Activated T-helper 2 cell treated with anti-CD3 and anti-CD28 coated beads, Interferon-gamma antibody, Interleukin-2, Interleukin-4, amounts not matched to agents 10 μg/mL and 5 μg/mL and 100 μg/mL, durations not matched to agents 14 hours and 24 hours and 36 hours (primary cell): ENCODE measurements at regions not wholly inside any gene's neighbourhood (a gene's known extent, or its start where the extent isn't known, plus 50 kb on each side); places are given as distances from the start of the nearest gene placed in this dataset.

ENCODE experiments used
- DNase-seq: peaks from one replicate; pipeline ENCODE4 v3.0.0; 2021; ENCODE audit warnings: low spot score
- H3K27ac Mint-ChIP-seq: one replicate; pipeline ENCODE4 v1.8.0; 2021; ENCODE audit warnings: mixed read lengths
- H3K27me3 Mint-ChIP-seq: one replicate; pipeline ENCODE4 v1.8.0; 2021; ENCODE audit warnings: low read depth, mixed read lengths
- H3K36me3 Mint-ChIP-seq: one replicate; pipeline ENCODE4 v1.8.0; 2021; ENCODE audit warnings: low read depth, mixed read lengths
- H3K4me1 Mint-ChIP-seq: one replicate; pipeline ENCODE4 v1.8.0; 2021; ENCODE audit warnings: low read depth, mixed read lengths
- H3K4me3 Mint-ChIP-seq: one replicate; pipeline ENCODE4 v1.8.0; 2021; ENCODE audit warnings: low read depth, mild to moderate bottlenecking, moderate library complexity, mixed read lengths
- H3K9me3 Mint-ChIP-seq: one replicate; pipeline ENCODE4 v1.8.0; 2021; ENCODE audit warnings: mixed read lengths
- intact Hi-C: fragments of 100-400 bp; cut with micrococcal nuclease; formaldehyde crosslinking; loops from one replicate; pipeline ENCODE4 v1.15.1; 2023

DNA sequence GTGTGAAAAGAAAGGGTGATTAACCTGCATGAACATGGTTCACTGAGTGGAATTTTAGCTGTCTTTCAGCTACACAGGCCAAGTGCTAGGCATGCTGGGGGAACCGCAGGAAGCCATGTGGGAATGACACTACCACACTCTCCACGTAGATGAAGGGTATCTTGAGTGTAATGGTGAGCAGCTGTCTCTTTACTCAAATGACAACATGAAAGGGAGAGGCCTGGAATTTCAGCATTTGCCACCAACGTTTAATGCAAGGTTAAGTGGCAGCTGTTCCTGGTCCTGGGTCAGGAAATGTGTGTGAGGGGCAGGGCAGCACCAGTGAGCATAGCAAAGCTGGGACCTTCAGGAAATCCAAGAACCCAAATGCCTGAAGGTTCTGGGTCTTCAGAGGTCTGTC lies 588.4 kb downstream of the SLC4A3 start:
- DNase-seq, result no peak
- Mint-ChIP-seq H3K27me3 (no peaks in the 10 kb centered on the region), H3K27ac (no peak overlapping the region), H3K9me3 (no peaks in the 10 kb centered on the region), H3K4me1 (no peaks in the 10 kb centered on the region), H3K36me3 (no peaks in the 10 kb centered on the region), H3K4me3 (no peak overlapping the region)
- intact Hi-C loops, result no loop called here

DNA sequence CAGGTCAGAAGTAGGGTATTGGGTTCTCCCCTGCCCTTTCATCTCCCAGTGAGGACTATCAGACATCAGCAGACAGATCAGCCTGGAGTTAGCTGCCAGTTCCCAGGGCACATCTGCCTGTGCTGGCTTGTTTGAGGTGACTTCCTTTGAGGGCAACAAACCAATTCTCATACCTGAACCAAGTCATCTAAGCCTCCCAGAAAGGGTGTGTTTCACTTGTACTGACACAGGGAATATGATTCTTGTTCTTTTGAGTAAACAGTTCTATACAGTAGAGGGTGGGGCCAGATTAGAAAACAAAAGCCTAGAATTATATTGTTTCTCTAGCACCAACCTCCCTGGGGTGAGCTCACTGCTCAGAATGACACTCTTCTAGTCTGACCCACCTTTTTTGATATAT lies 591.9 kb downstream of the SLC4A3 start:
- H3K27me3 Mint-ChIP-seq, result no peaks in the 10 kb centered on the region
- intact Hi-C loops, result no loop called here

DNA sequence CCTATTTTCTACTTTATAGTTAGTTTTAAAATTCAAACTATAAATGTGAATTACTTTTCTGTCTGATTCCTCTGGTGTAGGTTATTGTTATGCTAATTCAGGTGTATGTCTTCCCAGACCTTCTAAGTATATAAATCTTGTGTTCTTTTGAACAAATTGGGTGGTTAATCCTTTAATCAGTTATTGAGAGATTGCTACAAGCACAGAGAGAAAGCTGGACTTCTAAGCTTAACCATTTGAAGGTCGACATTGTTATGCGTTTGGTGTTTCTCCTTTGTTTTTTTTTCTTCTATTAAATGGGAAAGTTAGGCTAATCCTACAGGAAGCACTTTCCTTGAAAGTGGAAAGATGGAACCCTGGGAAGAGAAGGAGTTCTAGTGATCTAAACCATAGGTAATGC lies 592.6 kb downstream of the SLC4A3 start:
- Mint-ChIP-seq H3K4me3 (no peak overlapping the region), H3K27ac (no peak overlapping the region), H3K36me3 (no peaks in the 10 kb centered on the region), H3K4me1 (no peaks in the 10 kb centered on the region), H3K27me3 (no peaks in the 10 kb centered on the region), H3K9me3 (no peaks in the 10 kb centered on the region)
- intact Hi-C loops, result no loop called here
- DNase-seq, result no peak

More for the DNA sequence above, 591.9 kb downstream of the SLC4A3 start:
- H3K9me3 Mint-ChIP-seq, result no peaks in the 10 kb centered on the region
- no peak for DNase-seq
- no peak overlapping the region for H3K27ac Mint-ChIP-seq
- H3K36me3 Mint-ChIP-seq, result no peaks in the 10 kb centered on the region
- H3K4me1 Mint-ChIP-seq, result no peaks in the 10 kb centered on the region
- H3K4me3 Mint-ChIP-seq, result no peak overlapping the region

DNA sequence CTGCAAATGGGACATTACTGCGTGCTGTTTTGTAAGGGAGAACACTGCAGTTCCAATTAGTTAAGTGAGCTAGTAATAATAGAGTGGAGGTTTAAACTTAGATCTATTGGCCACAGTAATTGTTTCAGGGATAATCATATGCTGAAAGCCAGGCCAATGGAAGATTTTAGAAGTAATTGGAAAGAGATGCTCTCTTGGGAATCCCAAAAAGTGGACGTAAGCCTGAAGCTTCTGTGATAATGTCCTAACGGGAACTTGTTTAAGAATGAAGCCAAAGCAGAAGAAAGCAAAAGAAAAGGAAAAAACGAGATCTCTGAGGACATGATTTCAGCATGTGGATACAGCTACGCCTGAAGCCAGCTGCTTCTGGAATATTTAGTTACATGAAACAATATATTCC lies 594.6 kb downstream of the SLC4A3 start:
- Mint-ChIP-seq H3K27ac (no peak overlapping the region), H3K4me3 (no peak overlapping the region), H3K9me3 (no peaks in the 10 kb centered on the region), H3K27me3 (no peaks in the 10 kb centered on the region), H3K36me3 (no peaks in the 10 kb centered on the region), H3K4me1 (no peaks in the 10 kb centered on the region)
- DNase-seq, result no peak
- intact Hi-C loops, result no loop called here

DNA sequence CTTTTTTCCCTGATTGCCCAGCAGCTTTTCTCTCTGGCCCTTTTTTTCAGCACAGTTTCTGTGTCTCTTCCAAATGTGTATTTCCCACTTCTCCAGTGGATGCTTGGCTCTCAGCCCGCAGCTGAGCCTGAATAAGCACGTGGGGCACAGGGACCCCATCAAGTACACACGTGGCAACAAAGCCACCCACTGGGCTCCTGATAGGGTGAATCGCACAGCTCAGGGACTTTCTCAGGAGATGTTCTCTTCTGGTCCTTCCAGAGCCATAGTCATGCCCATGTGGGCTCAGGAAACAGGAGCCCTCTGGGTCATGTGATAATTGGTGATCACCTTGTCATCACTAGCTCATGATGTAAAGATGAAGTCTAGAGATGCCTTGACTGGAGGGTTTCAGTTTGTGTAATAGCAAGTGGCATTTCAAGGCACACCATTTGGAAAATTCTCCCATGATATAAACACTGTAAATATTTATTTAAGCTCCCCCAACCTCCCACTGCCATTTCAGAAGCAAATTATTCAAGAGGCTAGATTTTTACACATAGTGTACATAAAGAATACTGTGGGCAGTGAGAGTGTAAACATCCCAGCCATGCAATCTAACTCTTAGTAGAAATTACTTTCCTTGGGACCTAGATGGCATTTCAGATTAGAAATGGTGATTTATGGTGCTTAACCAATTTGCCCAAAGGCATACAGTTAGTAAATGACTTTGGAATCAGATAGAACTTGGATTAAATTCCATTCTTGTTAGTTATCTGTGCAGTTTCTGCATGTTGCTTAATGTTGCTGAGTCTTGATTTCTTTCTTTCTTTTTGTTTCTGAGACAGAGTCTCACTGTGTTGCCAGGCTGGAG lies 597.5 kb downstream of the SLC4A3 start:
- H3K4me1 Mint-ChIP-seq, result no peaks in the 10 kb centered on the region
- no peak for DNase-seq
- H3K36me3 Mint-ChIP-seq, result no peaks in the 10 kb centered on the region
- H3K9me3 Mint-ChIP-seq, result no peaks in the 10 kb centered on the region
- H3K4me3 Mint-ChIP-seq, result no peak overlapping the region
- no peaks in the 10 kb centered on the region for H3K27me3 Mint-ChIP-seq
- intact Hi-C loops, result no loop called here
- no peak overlapping the region for H3K27ac Mint-ChIP-seq

DNA sequence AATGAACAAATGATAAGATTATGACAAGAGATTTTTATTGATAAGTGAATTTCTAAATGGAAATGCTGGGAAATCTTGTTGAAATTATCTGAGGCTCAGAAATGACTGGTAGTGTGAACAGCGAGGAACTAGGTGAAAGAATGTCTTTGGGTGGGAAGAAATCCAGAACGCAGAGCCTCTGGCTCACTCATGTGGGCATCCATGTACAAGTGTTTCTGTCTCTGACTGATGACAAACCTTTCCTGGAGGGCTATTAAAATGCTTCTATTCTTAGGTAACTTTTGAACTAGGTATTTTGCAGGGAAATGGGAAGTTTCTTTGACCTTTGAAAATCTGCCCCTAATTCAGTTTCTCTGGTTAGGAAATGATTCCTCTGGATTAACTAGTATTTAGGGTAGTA lies 598.6 kb downstream of the SLC4A3 start:
- DNase-seq, result no peak
- Mint-ChIP-seq H3K27ac (no peak overlapping the region), H3K9me3 (no peaks in the 10 kb centered on the region), H3K36me3 (no peaks in the 10 kb centered on the region), H3K4me1 (no peaks in the 10 kb centered on the region), H3K27me3 (no peaks in the 10 kb centered on the region), H3K4me3 (no peak overlapping the region)
- intact Hi-C loops, result no loop called here

DNA sequence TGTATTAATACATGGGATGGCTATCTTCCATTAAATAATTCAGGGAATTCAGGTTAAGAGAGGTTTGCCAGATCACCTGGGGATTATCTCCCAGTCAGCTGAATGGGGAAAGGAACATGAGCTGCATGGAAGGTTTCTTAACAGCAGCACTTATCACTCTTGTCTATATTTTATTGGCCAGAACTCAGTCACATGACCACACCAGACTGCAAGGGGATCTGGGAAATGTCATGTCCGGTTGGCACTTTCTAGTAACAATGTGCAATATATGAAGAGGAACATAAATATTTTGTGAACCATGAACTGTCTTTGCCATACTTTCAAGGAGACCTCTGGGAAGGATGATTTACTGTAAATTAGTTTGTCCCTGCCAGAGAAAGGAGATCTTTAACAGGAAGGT lies 599.1 kb downstream of the SLC4A3 start:
- no peaks in the 10 kb centered on the region for H3K9me3 Mint-ChIP-seq
- intact Hi-C loops, result no loop called here
- no peak overlapping the region for H3K27ac Mint-ChIP-seq

DNA sequence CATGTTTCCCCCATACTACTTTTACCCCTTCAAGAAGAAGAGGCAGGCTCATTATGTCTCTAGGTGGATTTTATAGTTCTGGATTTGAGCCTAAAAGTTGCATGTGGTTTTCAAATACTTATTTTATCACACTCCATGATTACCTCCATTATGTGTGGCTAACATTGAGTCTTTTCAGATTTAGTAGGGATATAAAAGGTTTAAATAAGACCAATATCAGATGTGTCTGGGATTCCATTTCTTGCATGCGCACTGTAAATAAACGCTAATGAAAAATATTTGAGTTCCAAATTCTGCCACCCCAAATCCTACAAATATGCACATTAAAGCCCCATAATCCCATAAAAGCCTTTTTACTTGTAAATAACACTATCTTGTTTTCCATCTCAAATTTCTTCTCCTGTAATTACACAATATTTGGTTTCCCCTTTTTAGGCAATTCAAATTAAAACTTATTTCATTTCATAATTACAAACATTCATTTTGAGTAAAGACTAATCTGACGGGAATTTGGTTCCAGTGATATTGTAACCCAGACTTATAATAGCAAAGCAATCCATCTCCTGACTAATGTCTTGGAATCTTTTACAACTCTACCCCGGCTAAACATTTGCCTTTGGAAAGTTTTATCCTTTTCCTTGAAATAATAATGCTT lies 600.0 kb downstream of the SLC4A3 start:
- Mint-ChIP-seq H3K27me3 (no peaks in the 10 kb centered on the region), H3K27ac (no peak overlapping the region), H3K4me1 (no peaks in the 10 kb centered on the region), H3K9me3 (no peaks in the 10 kb centered on the region), H3K4me3 (no peak overlapping the region), H3K36me3 (no peaks in the 10 kb centered on the region)
- no peak for DNase-seq
- intact Hi-C loops, result no loop called here

More for the DNA sequence above, 599.1 kb downstream of the SLC4A3 start:
- Mint-ChIP-seq H3K36me3 (no peaks in the 10 kb centered on the region), H3K4me1 (no peaks in the 10 kb centered on the region), H3K4me3 (no peak overlapping the region), H3K27me3 (no peaks in the 10 kb centered on the region)
- no peak for DNase-seq

DNA sequence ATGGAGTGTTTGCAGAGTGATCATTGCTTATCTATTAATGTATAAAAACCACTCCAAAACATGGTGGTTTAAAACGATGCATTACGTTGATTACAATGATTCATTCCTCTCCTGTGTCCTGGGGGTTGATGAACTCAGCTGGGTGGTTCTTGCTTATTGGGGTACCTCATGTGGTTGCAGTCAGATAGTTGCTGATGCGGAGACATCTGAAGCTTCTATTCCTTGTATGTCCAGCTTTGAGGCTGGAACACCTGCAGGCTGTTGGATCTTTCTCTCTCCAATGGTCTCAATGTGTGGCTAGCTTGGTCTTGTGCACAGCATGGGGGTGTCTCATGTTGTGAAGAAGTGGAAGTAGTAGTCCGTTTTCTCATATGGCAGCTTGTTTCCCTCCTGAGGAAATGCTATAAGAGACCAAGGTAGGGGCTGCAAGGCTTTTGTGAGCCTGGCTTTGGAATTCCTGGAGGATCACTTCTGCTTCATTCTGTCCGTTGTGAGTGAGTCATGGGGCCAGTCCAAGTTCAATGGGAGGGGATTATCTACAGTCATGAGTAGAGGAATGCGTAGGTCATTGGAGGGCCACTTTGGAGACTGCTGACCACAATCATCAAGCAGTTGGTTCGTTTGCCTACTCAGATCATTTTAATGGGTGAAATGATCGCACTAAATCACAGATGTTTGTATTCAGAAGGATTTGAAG lies 601.0 kb downstream of the SLC4A3 start:
- no peaks in the 10 kb centered on the region for H3K9me3 Mint-ChIP-seq
- H3K4me3 Mint-ChIP-seq, result no peak overlapping the region
- H3K36me3 Mint-ChIP-seq, result no peaks in the 10 kb centered on the region

DNA sequence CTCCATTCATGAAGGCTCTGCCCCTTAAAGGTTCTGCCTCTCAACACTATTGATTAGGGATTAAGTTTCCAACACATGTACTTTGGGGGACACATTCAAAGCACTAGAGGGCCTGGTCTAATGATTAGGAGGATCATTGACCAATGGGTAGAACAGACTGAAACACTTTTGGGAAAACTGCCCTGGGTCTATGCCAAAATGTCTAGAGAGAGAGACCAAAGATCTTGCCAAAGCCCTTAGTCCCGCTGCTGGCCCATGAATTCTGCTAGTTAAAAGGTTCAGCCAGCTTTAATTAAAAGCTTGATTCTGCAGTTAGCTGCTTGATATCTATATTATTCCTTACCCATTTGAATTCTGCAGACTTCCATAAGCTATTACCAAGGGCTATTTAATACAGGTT lies 613.2 kb downstream of the SLC4A3 start:
- Mint-ChIP-seq H3K27ac (no peak overlapping the region), H3K4me3 (no peak overlapping the region), H3K36me3 (no peaks in the 10 kb centered on the region), H3K9me3 (no peaks in the 10 kb centered on the region), H3K27me3 (no peaks in the 10 kb centered on the region), H3K4me1 (no peaks in the 10 kb centered on the region)
- intact Hi-C loops, result no loop called here
- DNase-seq, result no peak

More for the DNA sequence above, 601.0 kb downstream of the SLC4A3 start:
- Mint-ChIP-seq H3K27ac (no peak overlapping the region), H3K4me1 (no peaks in the 10 kb centered on the region), H3K27me3 (no peaks in the 10 kb centered on the region)
- intact Hi-C loops, result no loop called here
- no peak for DNase-seq

DNA sequence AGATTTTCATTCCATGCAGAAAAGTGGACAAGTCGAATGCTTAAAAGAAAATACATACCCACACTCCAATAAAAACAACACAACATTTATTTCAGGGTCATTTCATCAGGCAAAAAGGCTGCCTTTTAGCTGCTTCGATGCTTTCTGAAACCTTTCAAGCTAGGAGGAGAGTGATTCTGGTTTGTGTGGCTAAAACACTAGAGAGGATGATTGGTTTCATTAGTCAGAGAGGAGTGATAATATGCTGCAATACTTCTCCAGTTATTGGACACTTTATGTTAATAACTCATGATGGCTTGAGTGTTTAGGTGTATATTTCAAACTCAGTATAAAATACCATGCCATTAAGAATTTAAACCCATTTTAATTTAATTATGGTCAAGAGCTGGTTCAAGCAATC lies 614.0 kb downstream of the SLC4A3 start:
- Mint-ChIP-seq H3K27me3 (no peaks in the 10 kb centered on the region), H3K9me3 (no peaks in the 10 kb centered on the region), H3K4me1 (no peaks in the 10 kb centered on the region), H3K27ac (no peak overlapping the region), H3K4me3 (no peak overlapping the region), H3K36me3 (no peaks in the 10 kb centered on the region)
- DNase-seq, result no peak
- intact Hi-C loops, result no loop called here

DNA sequence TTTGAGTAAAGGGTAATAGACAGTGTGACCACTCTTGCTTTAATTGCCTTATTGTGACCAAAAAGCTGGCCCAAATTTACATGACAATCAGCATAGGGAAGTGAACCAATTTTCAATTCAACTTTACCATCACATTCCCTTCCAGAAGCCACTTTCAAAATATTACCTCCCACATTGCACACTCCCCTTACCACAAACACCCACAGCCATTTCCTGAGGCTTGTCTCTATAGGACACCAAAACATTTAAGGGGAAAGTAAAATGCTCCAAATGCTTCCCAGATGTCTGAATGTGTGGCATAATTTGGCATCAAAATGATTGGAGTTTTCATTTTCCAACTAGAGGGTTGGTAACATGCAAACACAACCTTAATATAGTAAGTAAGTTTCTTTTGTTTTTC lies 616.1 kb downstream of the SLC4A3 start:
- no peak overlapping the region for H3K4me3 Mint-ChIP-seq
- H3K36me3 Mint-ChIP-seq, result no peaks in the 10 kb centered on the region
- no peaks in the 10 kb centered on the region for H3K27me3 Mint-ChIP-seq
- intact Hi-C loops, result no loop called here
- H3K9me3 Mint-ChIP-seq, result no peaks in the 10 kb centered on the region
- no peaks in the 10 kb centered on the region for H3K4me1 Mint-ChIP-seq
- H3K27ac Mint-ChIP-seq, result no peak overlapping the region
- DNase-seq, result no peak

DNA sequence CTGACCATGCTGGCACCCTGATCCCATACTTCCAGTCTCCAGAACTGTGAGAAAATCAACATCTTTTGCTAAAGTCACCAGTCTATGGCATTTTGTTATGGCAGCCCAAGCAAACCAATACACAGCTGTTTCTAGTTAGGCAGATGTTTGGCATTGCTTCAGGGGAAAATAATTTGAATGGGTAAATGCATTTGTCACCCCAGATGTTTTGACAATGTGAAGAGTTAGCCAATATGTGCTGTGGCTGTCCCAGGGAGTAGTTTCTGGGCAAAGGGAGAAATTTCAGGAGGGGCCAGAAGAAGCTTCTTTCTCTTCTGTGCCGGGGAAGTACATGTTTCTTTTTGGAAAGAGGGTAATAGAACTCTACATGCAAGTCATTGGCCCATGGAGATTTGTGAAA lies 619.0 kb downstream of the SLC4A3 start:
- no peak for DNase-seq
- Mint-ChIP-seq H3K4me1 (no peaks in the 10 kb centered on the region), H3K9me3 (no peaks in the 10 kb centered on the region), H3K4me3 (no peak overlapping the region), H3K27ac (no peak overlapping the region), H3K27me3 (no peaks in the 10 kb centered on the region), H3K36me3 (no peaks in the 10 kb centered on the region)
- intact Hi-C loops, result no loop called here
